Activated CD4-positive, alpha-beta memory T cell treated with anti-CD3 and anti-CD28 coated beads for 36 hours (primary cell): ENCODE measurements at regions not wholly inside any gene's neighbourhood (a gene's known extent, or its start where the extent isn't known, plus 50 kb on each side); places are given as distances from the start of the nearest gene placed in this dataset.

Source experiments
- CTCF ChIA-PET: fragments of 350-600 bp; sonication (Branson Sonifier 250); formaldehyde crosslinking; loops from one replicate; lab custom pipeline; 2021; ENCODE audit warnings: antibody characterized with exemption, inconsistent platforms; lab: Charles Lee
- POLR2A ChIA-PET: fragments of 350-600 bp; sonication (Branson Sonifier 250); formaldehyde crosslinking; loops from one replicate; lab custom pipeline; 2021; ENCODE audit warnings: antibody characterized with exemption; lab: Charles Lee
- DNase-seq: peaks from one replicate; pipeline ENCODE4 v3.0.0-alpha.2; 2020
- H3K27ac Mint-ChIP-seq: one replicate; pipeline ENCODE4 v1.8.0; 2021; ENCODE audit warnings: mixed read lengths
- H3K27me3 Mint-ChIP-seq: one replicate; pipeline ENCODE4 v1.8.0; 2021; ENCODE audit warnings: mixed read lengths
- H3K36me3 Mint-ChIP-seq: one replicate; pipeline ENCODE4 v1.8.0; 2021; ENCODE audit warnings: mixed read lengths
- H3K4me1 Mint-ChIP-seq: one replicate; pipeline ENCODE4 v1.8.0; 2021; ENCODE audit warnings: low read depth, mixed read lengths
- H3K4me3 Mint-ChIP-seq: one replicate; pipeline ENCODE4 v1.8.0; 2021; ENCODE audit warnings: mild to moderate bottlenecking, mixed read lengths
- H3K9me3 Mint-ChIP-seq: one replicate; pipeline ENCODE4 v1.8.0; 2021; ENCODE audit warnings: mixed read lengths
- intact Hi-C: fragments of 100-400 bp; cut with micrococcal nuclease; formaldehyde crosslinking; loops from one replicate; pipeline ENCODE4 v1.15.1; 2023

- DNase-seq = no peak
- Mint-ChIP-seq H3K4me3 (no peak overlapping the region), H3K27ac (no peak overlapping the region), H3K27me3 (no peaks in the 10 kb centered on the region), H3K4me1 (no peaks in the 10 kb centered on the region), H3K9me3 (peaks cover 3% of the 10 kb centered on the region), H3K36me3 (no peaks in the 10 kb centered on the region)
- ChIA-PET CTCF (no interaction called here), POLR2A (no interaction called here)
- intact Hi-C loops = no loop called here
Measured at GRCh38 chr3:24604215-24604614, 109.6 kb upstream of the THRB start.

- Mint-ChIP-seq H3K9me3 (peaks cover 3% of the 10 kb centered on the region), H3K36me3 (no peaks in the 10 kb centered on the region), H3K4me3 (no peak overlapping the region), H3K27ac (no peak overlapping the region), H3K27me3 (no peaks in the 10 kb centered on the region), H3K4me1 (no peaks in the 10 kb centered on the region)
- ChIA-PET POLR2A (no interaction called here), CTCF (no interaction called here)
- no peak for DNase-seq
- intact Hi-C loops = no loop called here
Measured at GRCh38 chr3:24605511-24606028, 110.9 kb upstream of the THRB start.

GRCh38 chr3:24607281-24607680, 112.6 kb upstream of the THRB start:
- no peaks in the 10 kb centered on the region for H3K4me1 Mint-ChIP-seq
- POLR2A ChIA-PET = no interaction called here
- CTCF ChIA-PET = no interaction called here
- H3K4me3 Mint-ChIP-seq = no peak overlapping the region
- H3K9me3 Mint-ChIP-seq = peaks cover 3% of the 10 kb centered on the region
- no peak overlapping the region for H3K27ac Mint-ChIP-seq
- no peaks in the 10 kb centered on the region for H3K36me3 Mint-ChIP-seq
- H3K27me3 Mint-ChIP-seq = no peaks in the 10 kb centered on the region
- intact Hi-C loops = no loop called here
- DNase-seq = no peak

- Mint-ChIP-seq H3K4me1 (no peaks in the 10 kb centered on the region), H3K36me3 (no peaks in the 10 kb centered on the region), H3K4me3 (no peak overlapping the region), H3K27ac (no peak overlapping the region), H3K9me3 (peaks cover 3% of the 10 kb centered on the region), H3K27me3 (no peaks in the 10 kb centered on the region)
- CTCF ChIA-PET = no interaction called here
- DNase-seq = no peak
- POLR2A ChIA-PET = no interaction called here
- intact Hi-C loops = no loop called here
Measured at GRCh38 chr3:24608701-24609390, 114.2 kb upstream of the THRB start.

- no peak overlapping the region for H3K4me3 Mint-ChIP-seq
- CTCF ChIA-PET = no interaction called here
Measured at GRCh38 chr3:24614359-24614758, 119.7 kb upstream of the THRB start.

GRCh38 chr3:24615177-24615576, 120.5 kb upstream of the THRB start:
- Mint-ChIP-seq H3K27me3 (no peaks in the 10 kb centered on the region), H3K36me3 (no peaks in the 10 kb centered on the region), H3K27ac (no peak overlapping the region), H3K4me1 (no peaks in the 10 kb centered on the region), H3K9me3 (peaks cover 3% of the 10 kb centered on the region), H3K4me3 (no peak overlapping the region)
- CTCF ChIA-PET = no interaction called here
- DNase-seq = no peak
- POLR2A ChIA-PET = no interaction called here
- intact Hi-C loops = no loop called here

More at GRCh38 chr3:24614359-24614758, 119.7 kb upstream of the THRB start:
- POLR2A ChIA-PET = no interaction called here
- intact Hi-C loops = no loop called here
- Mint-ChIP-seq H3K9me3 (peaks cover 3% of the 10 kb centered on the region), H3K27me3 (no peaks in the 10 kb centered on the region), H3K36me3 (no peaks in the 10 kb centered on the region), H3K4me1 (no peaks in the 10 kb centered on the region), H3K27ac (no peak overlapping the region)
- DNase-seq = no peak

GRCh38 chr3:24616110-24616829, 121.6 kb upstream of the THRB start:
- no peaks in the 10 kb centered on the region for H3K4me1 Mint-ChIP-seq
- H3K27ac Mint-ChIP-seq = no peak overlapping the region
- H3K36me3 Mint-ChIP-seq = no peaks in the 10 kb centered on the region
- peaks cover 3% of the 10 kb centered on the region for H3K9me3 Mint-ChIP-seq
- ChIA-PET POLR2A (no interaction called here), CTCF (no interaction called here)
- H3K4me3 Mint-ChIP-seq = no peak overlapping the region
- intact Hi-C loops = no loop called here
- no peak for DNase-seq
- no peaks in the 10 kb centered on the region for H3K27me3 Mint-ChIP-seq

GRCh38 chr3:24622138-24622537, 127.5 kb upstream of the THRB start:
- intact Hi-C loops = no loop called here
- ChIA-PET POLR2A (interaction anchor here (1.0 kb wide), 1 partner anchor 10 kb away, joined by 3 read pairs; no protein-coding TSS in a partner anchor), CTCF (no interaction called here)
- DNase-seq = no peak
- Mint-ChIP-seq H3K27me3 (no peaks in the 10 kb centered on the region), H3K4me1 (no peaks in the 10 kb centered on the region), H3K9me3 (no peaks in the 10 kb centered on the region), H3K4me3 (no peak overlapping the region), H3K27ac (no peak overlapping the region), H3K36me3 (no peaks in the 10 kb centered on the region)

- Mint-ChIP-seq H3K27me3 (no peaks in the 10 kb centered on the region), H3K27ac (no peak overlapping the region), H3K9me3 (no peaks in the 10 kb centered on the region), H3K4me1 (no peaks in the 10 kb centered on the region), H3K36me3 (no peaks in the 10 kb centered on the region), H3K4me3 (no peak overlapping the region)
- CTCF ChIA-PET = no interaction called here
- POLR2A ChIA-PET = interaction anchor here (1.0 kb wide), 1 partner anchor 10 kb away, joined by 3 read pairs; no protein-coding TSS in a partner anchor
- intact Hi-C loops = no loop called here
- no peak for DNase-seq
Measured at GRCh38 chr3:24622696-24623225, 128.1 kb upstream of the THRB start.

- intact Hi-C loops = no loop called here
- H3K27me3 Mint-ChIP-seq = no peaks in the 10 kb centered on the region
- H3K9me3 Mint-ChIP-seq = no peaks in the 10 kb centered on the region
- CTCF ChIA-PET = no interaction called here
- no peak for DNase-seq
- POLR2A ChIA-PET = no interaction called here
- no peak overlapping the region for H3K4me3 Mint-ChIP-seq
- no peaks in the 10 kb centered on the region for H3K36me3 Mint-ChIP-seq
- no peak overlapping the region for H3K27ac Mint-ChIP-seq
- no peaks in the 10 kb centered on the region for H3K4me1 Mint-ChIP-seq
Measured at GRCh38 chr3:24623657-24624056, 129.0 kb upstream of the THRB start.

- POLR2A ChIA-PET = no interaction called here
- H3K4me1 Mint-ChIP-seq = no peaks in the 10 kb centered on the region
- H3K4me3 Mint-ChIP-seq = no peak overlapping the region
- DNase-seq = no peak
- intact Hi-C loops = no loop called here
- no peaks in the 10 kb centered on the region for H3K27me3 Mint-ChIP-seq
- no peaks in the 10 kb centered on the region for H3K9me3 Mint-ChIP-seq
- CTCF ChIA-PET = no interaction called here
- H3K36me3 Mint-ChIP-seq = no peaks in the 10 kb centered on the region
- no peak overlapping the region for H3K27ac Mint-ChIP-seq
Measured at GRCh38 chr3:24624938-24625681, 130.5 kb upstream of the THRB start.
